ENCODE measurements at regions not wholly inside any gene's neighbourhood (a gene's known extent, or its start where the extent isn't known, plus 50 kb on each side); places are given as distances from the start of the nearest gene placed in this dataset.

DNA sequence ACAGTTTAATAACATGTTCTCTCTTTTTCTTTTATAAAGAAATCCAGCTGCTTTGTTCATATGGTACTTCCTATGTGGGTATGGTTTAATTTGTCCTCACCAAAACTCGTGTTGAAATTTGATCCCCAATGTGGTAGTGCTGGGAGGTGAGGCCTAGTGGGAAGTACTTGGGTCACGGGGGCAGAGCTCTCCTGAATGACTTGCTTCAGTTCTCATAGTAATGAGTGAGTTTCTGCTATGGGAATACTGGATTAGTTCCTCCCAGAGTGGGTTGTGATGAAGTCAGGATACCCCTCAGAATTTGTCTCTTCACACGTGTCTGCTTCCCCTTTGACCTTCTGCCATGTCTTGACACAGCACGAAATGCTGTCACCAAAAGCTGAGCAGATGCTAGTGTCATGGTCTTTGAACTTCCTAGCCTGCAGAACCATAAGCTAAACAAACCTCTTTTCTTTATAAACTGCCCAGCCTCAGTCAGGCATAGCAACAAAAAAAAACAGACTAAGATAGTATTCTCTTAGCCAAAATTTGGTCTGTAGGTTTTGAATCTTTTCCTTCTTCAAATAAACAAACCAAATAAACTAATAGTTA, 87.8 kb upstream of the HS3ST5 start:
- Mint-ChIP-seq H3K9me3 (no peaks in the 10 kb centered on the region), H3K4me3 (ENCODE audit: low read depth) (no peak overlapping the region), H3K4me1 (ENCODE audit: low read depth) (no peaks in the 10 kb centered on the region), H3K36me3 (ENCODE audit: low read depth) (no peaks in the 10 kb centered on the region), H3K27me3 (ENCODE audit: low read depth) (no peaks in the 10 kb centered on the region), H3K27ac (no peak overlapping the region)
- DNase-seq (ENCODE audit: low spot score) = no peak
- intact Hi-C loops (cut with micrococcal nuclease) = no loop called here

DNA sequence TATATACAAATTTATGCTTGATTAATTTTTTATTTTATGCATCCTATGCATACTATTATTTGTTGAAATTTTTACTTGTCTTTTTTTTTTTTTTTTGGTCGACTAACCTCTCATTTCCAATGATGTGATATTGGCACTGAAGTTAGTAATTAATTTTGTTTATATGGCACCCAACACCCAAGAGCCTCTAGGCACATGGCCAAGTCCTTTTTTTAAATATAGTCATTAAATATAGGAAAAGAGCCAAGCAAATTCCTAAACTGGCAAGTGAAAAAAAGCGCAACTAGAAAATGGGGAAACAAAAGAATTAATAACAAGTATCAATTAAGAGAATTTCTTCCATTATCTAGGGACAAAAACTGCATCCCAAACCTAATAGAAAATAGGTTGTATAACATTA, 85.5 kb upstream of the HS3ST5 start:
- DNase-seq (ENCODE audit: low spot score) = no peak
- intact Hi-C loops (cut with micrococcal nuclease) = no loop called here
- H3K36me3 Mint-ChIP-seq (ENCODE audit: low read depth) = no peaks in the 10 kb centered on the region
- H3K4me3 Mint-ChIP-seq (ENCODE audit: low read depth) = no peak overlapping the region
- no peaks in the 10 kb centered on the region for H3K4me1 Mint-ChIP-seq (ENCODE audit: low read depth)
- H3K27me3 Mint-ChIP-seq (ENCODE audit: low read depth) = no peaks in the 10 kb centered on the region
- no peaks in the 10 kb centered on the region for H3K9me3 Mint-ChIP-seq
- no peak overlapping the region for H3K27ac Mint-ChIP-seq

DNA sequence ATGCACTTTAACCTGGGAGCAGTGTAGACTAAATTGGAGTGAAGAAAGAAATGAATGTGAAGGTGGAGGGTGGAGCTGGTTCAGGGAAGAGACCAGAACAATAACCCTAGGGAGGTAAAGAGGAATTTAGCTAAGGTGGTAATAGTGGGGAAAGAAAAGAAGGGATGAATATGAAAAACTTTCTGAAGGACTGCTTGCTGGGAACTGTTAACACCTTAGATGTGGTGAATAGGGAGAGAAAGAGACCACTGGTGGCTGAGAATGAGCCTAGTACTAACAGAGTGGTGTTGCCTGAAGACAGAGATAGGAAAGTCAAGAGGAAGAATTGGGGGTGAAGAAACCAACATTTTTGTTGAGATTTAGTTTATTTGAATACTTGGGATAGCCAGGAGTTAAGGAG, 78.4 kb upstream of the HS3ST5 start:
- intact Hi-C loops (cut with micrococcal nuclease) = no loop called here
- H3K9me3 Mint-ChIP-seq = no peaks in the 10 kb centered on the region
- no peaks in the 10 kb centered on the region for H3K27me3 Mint-ChIP-seq (ENCODE audit: low read depth)
- no peaks in the 10 kb centered on the region for H3K36me3 Mint-ChIP-seq (ENCODE audit: low read depth)
- peaks cover 3% of the 10 kb centered on the region for H3K4me1 Mint-ChIP-seq (ENCODE audit: low read depth)
- no peak for DNase-seq (ENCODE audit: low spot score)
- H3K27ac Mint-ChIP-seq = no peak overlapping the region
- H3K4me3 Mint-ChIP-seq (ENCODE audit: low read depth) = no peak overlapping the region

DNA sequence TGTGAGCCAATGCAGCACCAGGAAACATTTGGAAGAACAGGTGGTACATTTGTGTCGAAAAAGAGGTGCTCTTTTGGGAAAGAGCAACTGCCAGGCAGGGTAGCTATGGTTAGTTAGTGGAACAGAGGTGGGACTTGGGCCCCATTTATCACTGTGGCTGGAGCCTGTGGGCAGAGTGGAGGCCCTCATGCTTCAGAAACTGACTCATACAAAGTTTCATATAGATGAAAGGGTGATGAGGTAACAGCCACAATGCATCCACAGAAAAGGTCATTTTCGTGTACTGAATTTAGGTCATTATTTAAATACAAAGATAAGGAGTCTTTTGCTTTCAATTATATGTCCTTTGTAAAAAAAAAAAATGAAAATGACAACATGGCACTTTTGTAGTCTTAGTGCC, 76.4 kb upstream of the HS3ST5 start:
- DNase-seq (ENCODE audit: low spot score) = no peak
- no peak overlapping the region for H3K4me3 Mint-ChIP-seq (ENCODE audit: low read depth)
- no peaks in the 10 kb centered on the region for H3K36me3 Mint-ChIP-seq (ENCODE audit: low read depth)
- peaks cover 3% of the 10 kb centered on the region for H3K4me1 Mint-ChIP-seq (ENCODE audit: low read depth)
- H3K27me3 Mint-ChIP-seq (ENCODE audit: low read depth) = no peaks in the 10 kb centered on the region
- intact Hi-C loops (cut with micrococcal nuclease) = no loop called here
- H3K27ac Mint-ChIP-seq = no peak overlapping the region
- H3K9me3 Mint-ChIP-seq = no peaks in the 10 kb centered on the region

DNA sequence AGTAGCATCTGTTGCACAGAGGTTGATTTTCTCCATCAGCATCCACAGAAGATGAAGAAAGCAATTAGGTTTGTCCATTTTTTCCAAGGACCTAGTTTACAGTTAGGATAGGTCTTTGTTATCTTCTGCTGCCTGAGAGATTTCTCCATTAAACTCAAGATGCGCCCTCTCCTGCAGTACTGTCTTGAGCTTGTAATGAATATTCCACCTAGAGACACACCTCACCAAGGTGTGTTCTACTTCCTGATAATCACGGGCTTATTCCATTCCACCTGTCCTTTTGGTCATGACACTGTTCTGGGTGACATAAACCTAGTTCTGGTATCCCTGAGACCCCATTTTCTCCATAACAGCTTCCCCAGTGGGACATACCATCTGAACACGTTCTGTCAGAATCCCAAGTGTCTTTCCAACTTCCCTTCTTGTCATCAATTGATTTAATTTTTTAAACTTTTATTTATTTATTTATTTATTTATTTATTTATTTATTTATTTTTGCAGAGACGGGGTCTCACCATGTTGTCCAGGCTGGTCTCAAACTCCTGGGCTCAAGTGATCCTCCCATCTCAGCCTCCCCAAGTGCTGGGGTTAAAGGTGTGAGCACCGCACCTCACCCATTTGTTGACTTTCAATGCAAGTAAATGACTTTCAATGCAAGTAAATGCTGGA, 75.6 kb upstream of the HS3ST5 start:
- Mint-ChIP-seq H3K9me3 (no peaks in the 10 kb centered on the region), H3K4me1 (ENCODE audit: low read depth) (peaks cover 3% of the 10 kb centered on the region), H3K36me3 (ENCODE audit: low read depth) (no peaks in the 10 kb centered on the region), H3K4me3 (ENCODE audit: low read depth) (no peak overlapping the region), H3K27ac (no peak overlapping the region), H3K27me3 (ENCODE audit: low read depth) (no peaks in the 10 kb centered on the region)
- intact Hi-C loops (cut with micrococcal nuclease) = no loop called here
- no peak for DNase-seq (ENCODE audit: low spot score)

DNA sequence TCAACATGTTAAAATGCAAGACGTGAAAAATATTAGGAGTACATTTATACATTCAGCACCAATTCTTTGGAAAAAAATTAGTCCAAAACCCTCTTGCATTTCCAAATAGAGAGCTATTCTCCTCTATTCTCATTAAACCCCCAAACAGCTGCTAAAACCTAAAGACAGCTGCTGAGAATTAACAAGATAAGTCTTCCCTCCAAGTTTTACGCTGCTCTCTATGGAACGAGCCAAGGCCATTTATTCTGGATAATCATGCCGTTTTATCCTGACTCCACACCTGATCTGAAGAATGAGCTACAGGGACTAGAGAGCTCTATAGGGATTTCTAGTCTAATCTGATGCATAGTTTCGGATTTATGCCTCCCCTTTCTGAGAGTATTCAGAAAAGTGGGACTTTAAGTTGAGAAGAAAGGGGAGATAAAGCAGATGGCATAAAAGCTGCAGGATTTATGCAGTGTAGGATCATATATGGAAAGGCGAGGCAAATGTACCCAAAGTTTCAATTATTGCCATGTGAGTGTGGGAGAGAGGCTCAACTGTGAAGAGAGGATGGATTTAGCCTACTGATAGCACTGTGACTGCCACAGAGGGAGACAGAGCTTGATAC, 64.7 kb upstream of the HS3ST5 start:
- intact Hi-C loops (cut with micrococcal nuclease) = no loop called here
- DNase-seq (ENCODE audit: low spot score) = no peak
- H3K27me3 Mint-ChIP-seq (ENCODE audit: low read depth) = no peaks in the 10 kb centered on the region
- no peaks in the 10 kb centered on the region for H3K9me3 Mint-ChIP-seq
- H3K36me3 Mint-ChIP-seq (ENCODE audit: low read depth) = no peaks in the 10 kb centered on the region
- no peak overlapping the region for H3K4me3 Mint-ChIP-seq (ENCODE audit: low read depth)
- H3K27ac Mint-ChIP-seq = no peak overlapping the region
- no peaks in the 10 kb centered on the region for H3K4me1 Mint-ChIP-seq (ENCODE audit: low read depth)

DNA sequence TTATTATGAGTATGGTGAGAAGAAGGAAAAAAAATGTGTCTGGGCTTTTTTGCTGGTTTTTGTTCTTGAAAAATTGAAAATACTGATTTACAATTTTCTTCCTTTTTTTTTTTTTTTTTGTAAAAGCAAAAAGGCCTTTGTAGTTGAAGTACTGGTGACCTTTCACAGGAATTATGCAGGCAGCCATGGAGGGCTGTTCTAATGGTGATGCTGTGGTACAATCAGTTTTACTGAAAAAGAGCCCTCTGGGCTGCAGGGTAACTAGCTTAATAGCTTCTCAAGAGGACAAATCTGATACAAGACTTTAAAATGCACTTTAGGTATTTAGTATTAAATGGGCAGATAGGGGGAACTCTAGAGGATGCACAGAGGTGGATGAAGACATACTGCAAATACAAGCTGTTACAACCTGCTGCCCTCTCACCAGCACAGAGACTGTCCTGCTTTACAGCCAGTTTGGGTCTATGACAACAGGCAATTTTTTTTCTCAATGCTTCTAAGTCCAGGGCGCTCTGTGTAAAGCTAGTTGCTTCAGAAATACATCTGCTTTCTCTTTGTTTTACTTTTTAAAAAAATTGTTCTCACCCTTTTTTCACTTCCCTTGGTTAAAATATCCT, 61.6 kb upstream of the HS3ST5 start:
- Mint-ChIP-seq H3K27ac (no peak overlapping the region), H3K4me3 (ENCODE audit: low read depth) (no peak overlapping the region), H3K9me3 (no peaks in the 10 kb centered on the region), H3K36me3 (ENCODE audit: low read depth) (no peaks in the 10 kb centered on the region), H3K4me1 (ENCODE audit: low read depth) (no peaks in the 10 kb centered on the region), H3K27me3 (ENCODE audit: low read depth) (no peaks in the 10 kb centered on the region)
- no peak for DNase-seq (ENCODE audit: low spot score)
- intact Hi-C loops (cut with micrococcal nuclease) = no loop called here

DNA sequence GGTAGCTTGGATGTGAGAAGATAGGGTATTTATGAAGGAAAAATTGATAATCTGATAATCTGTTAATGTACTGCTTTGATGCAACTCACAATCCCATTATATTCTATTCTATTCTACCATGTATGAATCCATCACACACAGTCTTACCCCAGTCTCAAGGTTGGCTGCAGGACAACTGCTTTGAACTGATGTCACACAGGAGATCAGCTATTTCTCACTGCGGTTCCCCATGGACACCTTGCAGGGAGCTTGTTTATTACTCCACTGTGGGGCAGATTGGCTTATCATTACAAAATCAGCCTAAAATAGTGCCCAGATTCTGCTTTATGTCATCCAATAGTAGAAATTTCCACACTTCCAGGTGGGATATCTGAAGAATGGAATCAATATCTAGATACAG, 61.0 kb upstream of the HS3ST5 start:
- Mint-ChIP-seq H3K4me1 (ENCODE audit: low read depth) (no peaks in the 10 kb centered on the region), H3K27ac (no peak overlapping the region)

DNA sequence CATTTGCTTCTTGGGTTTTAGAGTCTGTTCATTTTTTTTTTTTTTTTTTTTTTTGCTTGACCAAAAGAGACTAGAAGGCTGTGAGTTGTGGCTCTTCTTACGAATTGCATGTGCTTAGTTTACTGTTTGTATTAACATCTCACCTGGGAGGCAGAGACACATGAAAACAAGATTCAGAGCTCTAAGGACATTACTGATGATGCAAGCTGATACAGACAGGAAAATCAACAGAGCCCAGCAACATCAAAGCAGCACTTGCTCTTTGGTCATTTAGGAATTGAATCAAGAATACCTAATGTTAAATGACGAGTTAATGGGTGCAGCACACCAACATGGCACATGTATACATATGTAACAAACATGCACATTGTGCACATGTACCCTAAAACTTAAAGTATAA, 55.7 kb upstream of the HS3ST5 start:
- DNase-seq (ENCODE audit: low spot score) = no peak
- H3K36me3 Mint-ChIP-seq (ENCODE audit: low read depth) = no peaks in the 10 kb centered on the region
- H3K27me3 Mint-ChIP-seq (ENCODE audit: low read depth) = no peaks in the 10 kb centered on the region
- H3K9me3 Mint-ChIP-seq = no peaks in the 10 kb centered on the region
- H3K4me3 Mint-ChIP-seq (ENCODE audit: low read depth) = no peak overlapping the region
- H3K27ac Mint-ChIP-seq = no peak overlapping the region
- intact Hi-C loops (cut with micrococcal nuclease) = no loop called here
- H3K4me1 Mint-ChIP-seq (ENCODE audit: low read depth) = no peaks in the 10 kb centered on the region

More for the DNA sequence above, 61.0 kb upstream of the HS3ST5 start:
- DNase-seq (ENCODE audit: low spot score) = no peak
- intact Hi-C loops (cut with micrococcal nuclease) = no loop called here
- H3K27me3 Mint-ChIP-seq (ENCODE audit: low read depth) = no peaks in the 10 kb centered on the region
- H3K36me3 Mint-ChIP-seq (ENCODE audit: low read depth) = no peaks in the 10 kb centered on the region
- H3K9me3 Mint-ChIP-seq = no peaks in the 10 kb centered on the region
- H3K4me3 Mint-ChIP-seq (ENCODE audit: low read depth) = no peak overlapping the region

All from activated T-helper 2 cell treated with anti-CD3 and anti-CD28 coated beads, Interferon-gamma antibody, Interleukin-2, Interleukin-4, amounts not matched to agents 10 μg/mL and 5 μg/mL and 100 μg/mL, durations not matched to agents 14 hours and 24 hours and 36 hours (primary cell).